Testis (tissue), 2 donors: ENCODE measurements at regions not wholly inside any gene's neighbourhood (a gene's known extent, or its start where the extent isn't known, plus 50 kb on each side); places are given as distances from the start of the nearest gene placed in this dataset.

Experiments
- DNase-seq: peaks from one replicate; pipeline ENCODE4 v3.0.0-alpha.2; 2019
- H3K27ac ChIP-seq, 2 donors: fragments of 200-600 bp; sonication (generic); one replicate each; pipeline ENCODE4 v1.5.1; 2019
- H3K27me3 ChIP-seq: fragments of 200-600 bp; sonication (generic); one replicate; pipeline ENCODE4 v1.5.1; 2019
- H3K36me3 ChIP-seq: fragments of 200-600 bp; sonication (generic); one replicate; pipeline ENCODE4 v1.5.1; 2017; ENCODE audit warnings: low read depth; ENCODE audit errors: missing control alignments
- H3K4me1 ChIP-seq: fragments of 200-600 bp; sonication (generic); one replicate; pipeline ENCODE4 v1.5.1; 2019
- H3K4me3 ChIP-seq, 2 donors: fragments of 200-600 bp; sonication (generic); one replicate each; pipeline ENCODE4 v1.5.1; 2017 to 2019
- H3K9me3 ChIP-seq: fragments of 200-600 bp; sonication (generic); one replicate; pipeline ENCODE4 v1.5.1; 2017
- POLR2A ChIP-seq: fragments of 450-650 bp; IDR thresholded peaks from one replicate; pipeline ENCODE4 v1.6.1; 2017; ENCODE audit warnings: antibody characterized with exemption, mild to moderate bottlenecking, moderate library complexity
- WGBS, 2 donors: methylation state at CpG; one replicate each; pipeline ENCODE4 v1.1.5; 2018; 5-methylcytosine and 5-hydroxymethylcytosine counted together
- intact Hi-C: fragments of 100-400 bp; cut with DNase I; formaldehyde crosslinking; loops from one replicate; pipeline ENCODE4 v1.15.1; 2023; ENCODE audit warnings: low total_unique reads
- TF ChIP-seq, protein P1 (sequence below), 3 experiments: fragments of 450-650 bp in 2 of 3; fragments of 200-600 bp in 1 of 3; sonication (generic) in 1 of 3; IDR thresholded peaks; one replicate each; pipeline ENCODE4 v1.5.1; 2016 to 2019; ENCODE audit warnings: antibody characterized with exemption in 3 of 3, mild to moderate bottlenecking in 2 of 3, moderate library complexity in 1 of 3

DNA sequence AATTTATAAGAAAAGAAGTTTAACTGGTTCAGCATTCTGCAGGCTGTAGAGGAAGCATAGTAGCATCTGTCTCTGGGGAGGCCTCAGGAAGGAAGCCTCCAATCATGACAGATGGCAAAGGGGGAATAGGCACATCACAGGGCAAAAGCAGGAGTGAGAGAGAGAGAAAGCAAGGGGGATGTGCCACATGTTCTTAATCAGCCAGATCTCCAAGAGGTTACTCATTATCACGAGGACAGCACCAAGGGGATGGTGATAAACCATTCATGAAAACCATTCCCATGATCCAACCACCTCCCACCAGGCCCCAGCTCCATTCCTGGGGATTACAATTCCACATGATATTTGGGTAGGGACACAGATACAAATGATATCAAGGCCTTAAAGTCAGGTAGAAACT is 217.5 kb upstream of the TCF21 start:
- H3K27ac ChIP-seq, result no peak overlapping the region
- DNase-seq, result no peak
- no peaks in the 10 kb centered on the region for H3K9me3 ChIP-seq
- intact Hi-C loops, result no loop called here
- H3K4me3 ChIP-seq, result no peak overlapping the region
- TF ChIP-seq, protein P1, sequence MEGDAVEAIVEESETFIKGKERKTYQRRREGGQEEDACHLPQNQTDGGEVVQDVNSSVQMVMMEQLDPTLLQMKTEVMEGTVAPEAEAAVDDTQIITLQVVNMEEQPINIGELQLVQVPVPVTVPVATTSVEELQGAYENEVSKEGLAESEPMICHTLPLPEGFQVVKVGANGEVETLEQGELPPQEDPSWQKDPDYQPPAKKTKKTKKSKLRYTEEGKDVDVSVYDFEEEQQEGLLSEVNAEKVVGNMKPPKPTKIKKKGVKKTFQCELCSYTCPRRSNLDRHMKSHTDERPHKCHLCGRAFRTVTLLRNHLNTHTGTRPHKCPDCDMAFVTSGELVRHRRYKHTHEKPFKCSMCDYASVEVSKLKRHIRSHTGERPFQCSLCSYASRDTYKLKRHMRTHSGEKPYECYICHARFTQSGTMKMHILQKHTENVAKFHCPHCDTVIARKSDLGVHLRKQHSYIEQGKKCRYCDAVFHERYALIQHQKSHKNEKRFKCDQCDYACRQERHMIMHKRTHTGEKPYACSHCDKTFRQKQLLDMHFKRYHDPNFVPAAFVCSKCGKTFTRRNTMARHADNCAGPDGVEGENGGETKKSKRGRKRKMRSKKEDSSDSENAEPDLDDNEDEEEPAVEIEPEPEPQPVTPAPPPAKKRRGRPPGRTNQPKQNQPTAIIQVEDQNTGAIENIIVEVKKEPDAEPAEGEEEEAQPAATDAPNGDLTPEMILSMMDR (IDR thresholded peaks at IDR 0.05), result no peak
- no peak for TF ChIP-seq POLR2A
- no peaks in the 10 kb centered on the region for H3K27me3 ChIP-seq
- no peaks in the 10 kb centered on the region for H3K4me1 ChIP-seq
- no peaks in the 10 kb centered on the region for H3K36me3 ChIP-seq
- WGBS, 2 donors, result 60 to 71% methylated on average over 1 of the region's 1 CpG

DNA sequence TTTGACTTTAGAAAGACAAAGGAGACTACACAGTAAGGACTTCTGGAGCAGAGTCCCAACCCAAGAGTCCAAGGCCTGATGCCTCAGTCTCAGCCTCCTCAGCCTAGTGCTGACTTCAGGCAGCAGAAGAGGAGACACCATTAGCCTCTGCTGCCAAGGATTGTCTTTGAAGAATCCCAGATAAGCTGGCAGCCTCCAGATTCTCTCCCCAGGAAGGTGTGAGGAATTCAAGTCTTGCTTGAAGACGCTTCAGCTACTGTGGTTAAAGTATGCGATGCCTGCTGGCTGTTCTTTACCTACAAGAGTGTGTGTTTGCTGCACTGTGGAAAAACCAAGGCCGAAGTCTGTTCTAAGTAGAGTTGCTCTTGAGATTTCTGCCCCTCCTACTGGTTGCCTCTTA is 215.9 kb upstream of the TCF21 start:
- Histone ChIP-seq H3K27me3 (no peaks in the 10 kb centered on the region), H3K9me3 (no peaks in the 10 kb centered on the region), H3K4me3 (no peak overlapping the region), H3K4me1 (no peaks in the 10 kb centered on the region), H3K27ac (no peak overlapping the region), H3K36me3 (no peaks in the 10 kb centered on the region)
- WGBS, 2 donors, result 99 to 100% methylated on average over 2 to 3 of the region's 3 CpGs
- TF ChIP-seq POLR2A, result no peak
- TF ChIP-seq, protein P1 (IDR thresholded peaks at IDR 0.05), result no peak
- DNase-seq, result no peak
- intact Hi-C loops, result no loop called here

DNA sequence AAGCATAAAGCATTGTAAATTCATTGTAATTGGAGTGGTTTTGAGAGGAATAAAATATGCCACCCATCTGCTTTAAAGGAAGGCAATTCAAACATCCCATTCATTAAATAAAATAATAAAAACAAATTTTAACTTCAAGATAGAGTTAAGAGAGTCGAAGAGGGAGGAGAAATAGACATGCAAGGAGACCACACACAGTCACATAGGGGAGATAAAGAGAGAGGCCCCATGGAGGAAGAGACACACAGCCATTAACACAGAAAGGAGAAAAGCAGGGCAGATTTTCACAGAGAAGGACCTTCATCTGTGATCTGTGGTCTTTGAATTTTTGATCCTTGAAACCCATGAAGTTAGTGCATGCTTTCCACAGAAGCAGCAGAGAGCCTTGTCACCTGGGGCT is 214.3 kb upstream of the TCF21 start:
- no peak for TF ChIP-seq POLR2A
- TF ChIP-seq, protein P1 (IDR thresholded peaks at IDR 0.05), result no peak
- intact Hi-C loops, result no loop called here

DNA sequence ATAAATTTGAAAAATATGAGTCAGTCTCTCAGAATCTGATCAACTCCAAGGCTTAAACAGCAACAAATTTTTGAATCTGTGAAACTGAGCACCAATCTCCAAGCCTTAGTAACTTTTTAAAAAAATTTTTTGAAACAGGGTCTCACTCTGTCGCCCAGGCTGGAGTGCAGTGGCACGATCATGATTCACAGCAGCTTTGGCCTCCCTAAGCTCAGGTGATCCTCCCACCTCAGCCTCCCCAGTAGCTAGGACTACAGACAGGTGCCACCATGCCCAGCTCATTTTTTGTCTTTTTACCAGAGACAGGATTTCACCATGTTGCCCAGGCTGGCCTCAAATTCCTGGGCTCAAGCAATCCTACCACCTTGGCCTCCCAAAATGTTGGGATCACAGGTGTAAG is 207.9 kb upstream of the TCF21 start:
- Histone ChIP-seq H3K4me1 (no peaks in the 10 kb centered on the region), H3K4me3 (no peak overlapping the region), H3K27me3 (no peaks in the 10 kb centered on the region), H3K27ac (no peak overlapping the region), H3K9me3 (no peaks in the 10 kb centered on the region), H3K36me3 (no peaks in the 10 kb centered on the region)
- TF ChIP-seq POLR2A, result no peak
- TF ChIP-seq, protein P1 (IDR thresholded peaks at IDR 0.05), result no peak
- WGBS, 2 donors, result 94 to 96% methylated on average over 2 of the region's 2 CpGs
- no peak for DNase-seq
- intact Hi-C loops, result no loop called here

More for the DNA sequence above, 214.3 kb upstream of the TCF21 start:
- no peaks in the 10 kb centered on the region for H3K9me3 ChIP-seq
- DNase-seq, result no peak
- no peaks in the 10 kb centered on the region for H3K27me3 ChIP-seq
- 26 to 40% methylated on average over 1 of the region's 1 CpG for WGBS, 2 donors
- no peak overlapping the region for H3K27ac ChIP-seq
- H3K36me3 ChIP-seq, result no peaks in the 10 kb centered on the region
- no peak overlapping the region for H3K4me3 ChIP-seq
- no peaks in the 10 kb centered on the region for H3K4me1 ChIP-seq

DNA sequence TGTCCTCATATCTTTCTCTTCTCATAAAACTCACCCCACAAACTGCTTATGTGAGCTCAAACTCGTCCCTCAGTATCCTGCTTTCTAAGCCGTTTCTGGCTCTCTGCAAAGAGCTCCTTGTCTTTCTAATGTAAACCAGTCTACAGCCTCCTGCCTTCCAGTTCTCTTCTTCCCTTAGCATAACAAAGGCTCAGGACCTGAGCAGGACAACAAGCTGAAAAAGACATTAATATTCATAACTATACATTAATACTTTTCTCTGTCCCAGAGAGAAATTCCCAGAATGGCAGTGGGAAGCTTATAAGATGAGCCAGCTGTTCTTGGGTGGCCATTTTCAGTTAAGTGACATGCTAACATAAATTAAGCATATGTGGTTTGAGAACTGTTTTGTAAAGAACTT is 207.0 kb upstream of the TCF21 start:
- Histone ChIP-seq H3K4me3 (no peak overlapping the region), H3K4me1 (no peaks in the 10 kb centered on the region), H3K27me3 (no peaks in the 10 kb centered on the region), H3K36me3 (no peaks in the 10 kb centered on the region), H3K9me3 (no peaks in the 10 kb centered on the region), H3K27ac (no peak overlapping the region)
- WGBS, 2 donors, result 35 to 41% methylated on average over 2 of the region's 2 CpGs
- TF ChIP-seq, protein P1 (IDR thresholded peaks at IDR 0.05), result no peak
- no peak for TF ChIP-seq POLR2A
- intact Hi-C loops, result no loop called here
- no peak for DNase-seq
